ENCODE measurements at regions not wholly inside any gene's neighbourhood (a gene's known extent, or its start where the extent isn't known, plus 50 kb on each side); places are given as distances from the start of the nearest gene placed in this dataset.
"Not testable (repeated sequence)": the region's sequence is repeated elsewhere in the genome, so short reads cannot be mapped to it uniquely, and the experiment has no call there.

- TF ChIP-seq CTCF (IDR thresholded peaks at IDR 0.05; ENCODE audit: insufficient read depth, low read length, poor library complexity, severe bottlenecking); EZH2phosphoT487 (conservative IDR thresholded peaks at IDR 0.05; ENCODE audit: low read length): not testable (repeated sequence)
Observed at GRCh38 chr3:35266065-35266464, 373.3 kb upstream of the ARPP21 start.
